ENCODE measurements at regions not wholly inside any gene's neighbourhood (a gene's known extent, or its start where the extent isn't known, plus 50 kb on each side); places are given as distances from the start of the nearest gene placed in this dataset.

- no peak overlapping the region for H3K4me3 Mint-ChIP-seq
- peaks cover 3% of the 10 kb centered on the region for H3K9me3 Mint-ChIP-seq
- H3K27ac Mint-ChIP-seq (ENCODE audit: unreplicated experiment): no peak overlapping the region
- H3K36me3 Mint-ChIP-seq (ENCODE audit: low read depth): peaks cover 19% of the 10 kb centered on the region
- no peak for DNase-seq (ENCODE audit: low read depth, low spot score)
- no peaks in the 10 kb centered on the region for H3K27me3 Mint-ChIP-seq (ENCODE audit: low read depth)
- TF ChIP-seq CTCF (conservative IDR thresholded peaks at IDR 0.05): no peak
- peaks cover 3% of the 10 kb centered on the region for H3K4me1 Mint-ChIP-seq
These were observed 172.4 kb upstream of the SOX5 start for GRCh38 chr12:24121911-24122310.

GRCh38 chr12:24118668-24119067 is 169.2 kb upstream of the SOX5 start:
- Mint-ChIP-seq H3K4me1 (peaks cover 7% of the 10 kb centered on the region), H3K9me3 (peaks cover 3% of the 10 kb centered on the region), H3K27me3 (ENCODE audit: low read depth) (no peaks in the 10 kb centered on the region), H3K36me3 (ENCODE audit: low read depth) (peaks cover 18% of the 10 kb centered on the region), H3K27ac (ENCODE audit: unreplicated experiment) (no peak overlapping the region), H3K4me3 (no peak overlapping the region)
- no peak for DNase-seq (ENCODE audit: low read depth, low spot score)
- TF ChIP-seq CTCF (conservative IDR thresholded peaks at IDR 0.05): no peak

GRCh38 chr12:24116548-24116947 is 167.1 kb upstream of the SOX5 start:
- no peak for DNase-seq (ENCODE audit: low read depth, low spot score)
- H3K27me3 Mint-ChIP-seq (ENCODE audit: low read depth): no peaks in the 10 kb centered on the region
- peaks cover 14% of the 10 kb centered on the region for H3K4me1 Mint-ChIP-seq
- TF ChIP-seq CTCF (conservative IDR thresholded peaks at IDR 0.05): no peak
- peaks cover 5% of the 10 kb centered on the region for H3K9me3 Mint-ChIP-seq
- no peak overlapping the region for H3K4me3 Mint-ChIP-seq
- no peak overlapping the region for H3K27ac Mint-ChIP-seq (ENCODE audit: unreplicated experiment)
- peaks cover 22% of the 10 kb centered on the region for H3K36me3 Mint-ChIP-seq (ENCODE audit: low read depth)

GRCh38 chr12:24113701-24114100 is 164.2 kb upstream of the SOX5 start:
- Mint-ChIP-seq H3K27me3 (ENCODE audit: low read depth) (no peaks in the 10 kb centered on the region), H3K4me3 (no peak overlapping the region), H3K9me3 (peaks cover 5% of the 10 kb centered on the region), H3K36me3 (ENCODE audit: low read depth) (peaks cover 9% of the 10 kb centered on the region), H3K4me1 (peaks cover 27% of the 10 kb centered on the region), H3K27ac (ENCODE audit: unreplicated experiment) (no peak overlapping the region)
- DNase-seq (ENCODE audit: low read depth, low spot score): no peak
- no peak for TF ChIP-seq CTCF (conservative IDR thresholded peaks at IDR 0.05)

GRCh38 chr12:24111616-24112015 is 162.1 kb upstream of the SOX5 start:
- no peak for TF ChIP-seq CTCF (conservative IDR thresholded peaks at IDR 0.05)
- Mint-ChIP-seq H3K4me3 (no peak overlapping the region), H3K36me3 (ENCODE audit: low read depth) (peaks cover 6% of the 10 kb centered on the region), H3K27me3 (ENCODE audit: low read depth) (no peaks in the 10 kb centered on the region), H3K27ac (ENCODE audit: unreplicated experiment) (no peak overlapping the region), H3K9me3 (peaks cover 2% of the 10 kb centered on the region), H3K4me1 (peaks cover 43% of the 10 kb centered on the region)
- no peak for DNase-seq (ENCODE audit: low read depth, low spot score)

GRCh38 chr12:24111086-24111485 is 161.6 kb upstream of the SOX5 start:
- H3K4me1 Mint-ChIP-seq: peaks cover 43% of the 10 kb centered on the region
- TF ChIP-seq CTCF (conservative IDR thresholded peaks at IDR 0.05): no peak
- peaks cover 6% of the 10 kb centered on the region for H3K36me3 Mint-ChIP-seq (ENCODE audit: low read depth)
- no peak overlapping the region for H3K27ac Mint-ChIP-seq (ENCODE audit: unreplicated experiment)
- H3K27me3 Mint-ChIP-seq (ENCODE audit: low read depth): no peaks in the 10 kb centered on the region
- DNase-seq (ENCODE audit: low read depth, low spot score): no peak
- peaks cover 2% of the 10 kb centered on the region for H3K9me3 Mint-ChIP-seq
- no peak overlapping the region for H3K4me3 Mint-ChIP-seq
